HL-60 (cell line): ENCODE measurements at regions not wholly inside any gene's neighbourhood (a gene's known extent, or its start where the extent isn't known, plus 50 kb on each side); places are given as distances from the start of the nearest gene placed in this dataset.

ENCODE experiments used
- POLR2AphosphoS5 ChIP-seq: IDR thresholded peaks from 2 replicates; pipeline ENCODE4 v1.6.1; 2012; ENCODE audit warnings: low read depth
- TF ChIP-seq, protein P1 (sequence below): IDR thresholded peaks from one replicate; pipeline ENCODE4 v1.5.1; 2011; ENCODE audit warnings: low read length, control low read depth, inconsistent platforms; ENCODE audit not compliant: insufficient read depth

DNA sequence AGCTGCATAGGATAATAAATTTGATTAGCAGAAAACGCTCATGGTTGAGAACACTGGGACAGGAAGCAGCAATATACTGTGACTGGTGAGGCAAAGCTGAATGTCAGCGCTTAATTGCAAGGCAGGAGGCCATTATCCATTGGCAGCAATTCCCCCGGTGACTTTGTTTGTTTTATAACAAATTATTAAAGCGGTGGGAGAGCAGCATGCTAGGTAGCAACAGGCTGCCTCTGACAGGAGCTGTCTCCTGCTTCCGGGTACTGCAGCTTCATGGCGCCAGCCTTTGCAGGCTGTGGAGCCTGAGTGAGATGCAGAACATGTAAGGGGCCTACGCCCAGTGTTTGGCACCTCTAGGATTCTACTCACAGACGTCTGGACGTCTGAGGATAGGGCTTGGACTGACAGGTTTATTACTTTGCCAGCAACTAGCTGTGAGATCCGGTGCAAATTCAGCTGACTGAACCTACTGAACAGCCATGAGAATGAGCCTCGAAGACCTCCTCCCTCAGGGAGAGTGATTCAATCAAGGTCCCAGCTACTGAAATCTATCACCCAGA is 82.1 kb upstream of the SSTR1 start:
- TF ChIP-seq, protein P1, sequence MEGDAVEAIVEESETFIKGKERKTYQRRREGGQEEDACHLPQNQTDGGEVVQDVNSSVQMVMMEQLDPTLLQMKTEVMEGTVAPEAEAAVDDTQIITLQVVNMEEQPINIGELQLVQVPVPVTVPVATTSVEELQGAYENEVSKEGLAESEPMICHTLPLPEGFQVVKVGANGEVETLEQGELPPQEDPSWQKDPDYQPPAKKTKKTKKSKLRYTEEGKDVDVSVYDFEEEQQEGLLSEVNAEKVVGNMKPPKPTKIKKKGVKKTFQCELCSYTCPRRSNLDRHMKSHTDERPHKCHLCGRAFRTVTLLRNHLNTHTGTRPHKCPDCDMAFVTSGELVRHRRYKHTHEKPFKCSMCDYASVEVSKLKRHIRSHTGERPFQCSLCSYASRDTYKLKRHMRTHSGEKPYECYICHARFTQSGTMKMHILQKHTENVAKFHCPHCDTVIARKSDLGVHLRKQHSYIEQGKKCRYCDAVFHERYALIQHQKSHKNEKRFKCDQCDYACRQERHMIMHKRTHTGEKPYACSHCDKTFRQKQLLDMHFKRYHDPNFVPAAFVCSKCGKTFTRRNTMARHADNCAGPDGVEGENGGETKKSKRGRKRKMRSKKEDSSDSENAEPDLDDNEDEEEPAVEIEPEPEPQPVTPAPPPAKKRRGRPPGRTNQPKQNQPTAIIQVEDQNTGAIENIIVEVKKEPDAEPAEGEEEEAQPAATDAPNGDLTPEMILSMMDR: no peak
- TF ChIP-seq POLR2AphosphoS5: no peak
